ENCODE measurements at regions not wholly inside any gene's neighbourhood (a gene's known extent, or its start where the extent isn't known, plus 50 kb on each side); places are given as distances from the start of the nearest gene placed in this dataset.
A peak's percentile ranks its signal among the peaks of the same experiment; 100 is the strongest.

DNA sequence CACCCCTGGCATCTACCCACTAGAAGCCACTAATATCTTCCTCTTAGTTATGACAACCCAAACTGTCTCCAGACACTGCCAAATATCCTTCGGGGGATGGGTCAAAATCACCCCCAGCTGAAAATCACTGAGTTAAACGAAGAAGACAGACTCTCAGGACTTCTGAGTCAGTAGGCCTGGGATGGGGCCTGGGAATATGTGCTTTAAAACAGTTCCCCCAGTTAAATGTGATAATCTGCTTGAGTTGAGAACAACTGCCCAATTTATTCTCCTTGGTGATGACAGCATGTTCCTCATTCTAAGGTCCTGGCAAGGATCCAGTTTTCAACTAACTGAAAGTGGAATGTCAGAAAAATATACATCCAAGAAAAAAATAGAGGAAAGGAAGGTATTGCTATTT is 52.4 kb downstream of the CBLL2 start:
- no peak for DNase-seq (ENCODE audit: low spot score)

GRCh38 chrX:22329783-22330182 is 57.1 kb downstream of the CBLL2 start:
- no peak for DNase-seq (ENCODE audit: low spot score)

DNA sequence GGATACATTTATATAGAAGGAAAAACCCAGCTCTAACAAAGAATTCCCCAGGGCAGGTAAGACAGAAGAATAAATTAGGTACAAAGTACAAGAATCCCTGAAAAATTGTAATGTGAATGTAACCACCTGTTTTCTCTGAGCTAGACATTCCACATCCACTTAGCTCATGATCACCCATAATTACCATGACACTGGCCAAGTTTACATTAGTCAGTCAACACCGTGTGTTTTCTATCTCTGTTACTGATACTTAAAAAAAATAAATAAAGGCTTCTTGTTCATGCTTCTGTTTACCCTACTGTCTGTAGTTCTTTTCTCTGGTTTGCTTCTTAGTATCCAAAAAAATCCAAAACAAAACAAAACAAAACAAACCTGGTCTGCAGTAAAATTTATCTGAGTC is 66.0 kb downstream of the CBLL2 start:
- peak; percentile 6 for DNase-seq (ENCODE audit: low spot score)

DNA sequence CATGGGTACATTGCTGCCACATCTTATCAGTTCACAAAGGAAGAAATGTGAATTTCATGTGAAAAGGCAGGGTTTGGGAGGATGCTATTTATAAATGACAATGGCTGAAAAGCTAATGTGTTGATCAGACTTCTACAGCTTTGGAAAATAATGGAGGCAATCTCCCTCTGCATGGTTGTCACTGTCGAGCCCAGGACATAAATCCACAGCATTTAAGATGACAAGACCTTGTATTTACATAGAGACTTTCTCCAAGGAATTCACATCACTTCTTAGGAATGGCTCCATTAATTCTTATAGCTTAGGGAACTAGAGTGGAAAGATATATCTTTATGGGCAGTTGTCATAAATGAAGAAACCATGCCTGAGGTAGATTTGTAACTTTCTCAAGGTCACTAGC is 66.7 kb downstream of the CBLL2 start:
- no peak for DNase-seq (ENCODE audit: low spot score)

DNA sequence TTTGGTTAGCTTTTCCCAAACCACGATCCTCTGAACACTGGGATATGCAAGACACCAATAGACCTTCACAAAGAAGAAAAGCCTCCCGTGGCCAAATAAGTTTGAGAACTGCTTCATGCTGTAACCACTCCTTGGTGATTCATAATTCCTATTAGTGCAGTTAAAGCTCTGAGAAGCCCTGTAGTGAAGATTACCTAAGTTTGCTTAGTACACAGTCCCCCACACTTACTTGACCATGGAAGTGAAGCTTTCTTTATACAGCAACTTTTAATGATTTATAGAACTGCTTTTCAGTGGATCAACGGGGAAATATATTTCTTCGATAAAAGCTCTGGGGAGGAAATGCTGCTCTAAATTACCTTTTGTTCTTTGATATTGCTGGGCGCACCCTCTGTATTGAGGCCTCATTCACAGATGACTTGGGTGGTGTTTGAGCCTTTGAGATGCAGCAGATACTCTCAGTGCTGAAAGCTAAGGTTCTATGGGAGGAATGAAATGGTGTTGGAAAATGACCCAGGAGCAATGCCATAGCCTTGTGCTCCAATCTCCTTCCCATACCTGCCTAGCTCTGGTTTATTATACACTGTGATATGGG is 67.4 kb downstream of the CBLL2 start:
- DNase-seq (ENCODE audit: low spot score) = no peak

DNA sequence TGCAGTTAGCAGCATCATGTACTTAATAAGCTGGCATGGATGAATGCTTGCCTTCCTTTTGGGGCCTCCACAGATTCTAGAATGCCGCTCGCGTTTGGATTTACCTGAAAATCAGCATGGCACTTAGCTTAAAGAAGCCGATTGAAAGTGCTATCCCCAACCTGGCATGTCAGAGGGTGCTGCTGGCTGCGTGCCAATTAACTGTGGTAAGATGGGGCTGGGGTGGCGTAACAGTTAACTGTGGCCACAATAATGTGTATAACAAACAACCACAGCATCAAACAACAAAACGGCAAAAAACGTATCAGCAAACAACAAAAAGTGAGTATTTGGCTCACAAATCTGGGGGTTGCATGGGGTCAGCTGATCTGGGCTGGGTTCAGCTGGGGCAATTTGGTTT is 70.5 kb downstream of the CBLL2 start:
- no peak for DNase-seq (ENCODE audit: low spot score)

DNA sequence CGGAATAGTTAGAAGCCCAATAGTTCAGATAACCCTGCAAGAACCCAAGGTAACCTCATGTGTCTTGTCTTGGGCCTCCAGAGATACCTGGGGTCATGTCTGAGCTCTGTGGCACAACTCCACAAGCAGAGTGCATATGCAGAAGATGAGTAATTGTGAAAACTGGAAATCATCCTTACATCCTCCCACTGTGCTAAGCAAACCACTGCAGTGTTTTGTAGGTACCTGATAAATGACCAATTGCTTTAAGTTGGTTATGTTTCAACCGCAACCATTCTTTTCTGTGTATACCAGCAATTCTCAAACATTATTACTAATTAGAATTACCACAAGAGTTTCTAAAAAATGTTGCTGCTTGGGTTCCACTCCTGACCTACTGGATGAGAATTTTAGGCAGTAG is 73.2 kb downstream of the CBLL2 start:
- DNase-seq (ENCODE audit: low spot score) = no peak

DNA sequence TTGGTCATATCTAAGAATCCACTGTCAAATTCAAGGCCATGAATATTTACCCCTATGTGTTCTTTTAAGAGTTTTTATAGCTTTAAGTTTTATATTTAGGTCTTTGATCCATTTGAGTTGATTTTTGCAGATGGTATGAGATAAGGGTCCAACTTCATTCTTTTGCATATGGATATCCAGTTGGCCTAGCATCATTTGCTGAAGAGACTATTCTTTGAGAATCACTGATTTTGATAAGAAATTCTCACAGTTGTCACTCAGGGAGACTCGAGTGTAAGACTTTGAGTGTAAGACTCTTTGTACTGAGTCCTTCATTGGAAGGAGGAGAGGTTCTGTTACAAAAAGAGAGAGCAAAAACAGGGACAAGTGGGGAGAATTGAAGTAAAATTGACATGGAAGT is 74.8 kb downstream of the CBLL2 start:
- no peak for DNase-seq (ENCODE audit: low spot score)

DNA sequence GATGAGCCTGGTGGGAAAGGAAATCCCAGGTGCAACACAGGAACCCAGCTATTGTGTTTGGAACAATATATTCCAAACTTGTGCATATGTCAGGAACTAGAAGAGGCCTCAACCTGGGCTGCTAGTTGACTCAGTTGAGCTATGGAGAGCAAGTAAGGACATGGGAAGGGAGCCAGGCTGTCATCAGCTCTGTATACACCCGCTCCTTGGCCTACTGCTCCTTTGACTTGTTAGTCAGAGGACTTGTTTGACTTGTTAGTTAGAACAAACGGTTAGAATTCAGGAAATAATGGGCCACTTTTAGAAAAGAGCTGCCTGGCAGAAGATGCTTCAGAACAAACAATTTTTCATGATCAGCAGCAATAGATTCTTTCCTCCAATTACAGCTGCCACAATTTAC is 76.4 kb downstream of the CBLL2 start:
- no peak for DNase-seq (ENCODE audit: low spot score)

DNA sequence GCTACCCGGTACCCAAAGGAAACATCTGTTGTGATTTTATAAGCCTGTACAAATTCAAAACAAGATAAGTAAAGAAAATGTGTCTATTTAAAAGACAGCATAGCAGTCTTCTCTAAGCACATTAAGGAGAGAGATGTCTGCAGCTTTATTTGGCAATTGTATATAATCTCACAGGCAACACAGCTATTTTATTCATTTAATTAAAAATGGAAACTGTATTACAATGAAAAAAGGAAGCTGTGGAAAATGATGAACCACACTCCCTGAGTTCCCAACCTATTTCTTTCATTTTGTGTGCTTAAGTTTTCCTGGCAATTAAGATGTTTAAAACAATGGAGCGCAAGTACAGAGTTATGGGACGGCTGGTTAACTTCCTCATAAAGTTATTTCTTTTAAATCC is 78.4 kb downstream of the CBLL2 start:
- DNase-seq (ENCODE audit: low spot score) = no peak

DNA sequence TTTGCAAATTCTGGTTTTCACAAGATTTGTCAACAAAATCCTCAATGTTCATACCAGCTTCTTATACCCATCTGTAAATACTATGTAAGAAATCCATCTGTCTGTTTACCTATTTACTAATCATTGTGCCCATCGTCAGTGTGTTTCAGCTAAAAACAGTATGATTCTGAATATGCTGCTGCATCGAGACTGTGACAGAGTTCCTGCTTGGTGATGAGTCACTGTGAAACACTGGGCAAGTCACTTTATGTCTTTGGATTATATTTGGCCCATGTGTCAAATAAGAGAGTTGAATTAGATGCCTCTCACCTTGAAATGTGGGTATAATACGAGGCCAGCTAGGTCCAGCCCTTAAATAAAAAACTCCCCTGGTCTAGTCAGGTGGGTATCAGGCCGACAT is 79.3 kb downstream of the CBLL2 start:
- peak; percentile 30 for DNase-seq (ENCODE audit: low spot score)

DNA sequence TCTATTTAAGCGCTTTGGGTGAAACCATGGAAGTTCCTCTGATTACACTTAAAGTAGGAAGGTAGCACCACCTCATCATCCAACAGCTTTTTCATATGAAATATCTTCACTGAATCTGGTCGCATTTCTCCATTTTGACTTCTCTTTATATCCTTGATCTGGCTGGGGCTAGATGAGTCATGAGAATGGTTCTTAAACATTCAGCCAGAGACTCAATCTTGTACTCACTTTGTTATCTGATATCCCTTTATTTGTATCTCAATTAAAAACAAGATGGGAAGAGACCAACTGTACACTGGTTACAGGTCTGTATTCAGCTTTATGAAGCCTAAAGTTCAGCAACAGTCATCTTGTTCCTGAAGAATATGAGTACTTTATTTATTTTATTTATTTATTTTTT is 84.9 kb downstream of the CBLL2 start:
- no peak for DNase-seq (ENCODE audit: low spot score)

GRCh38 chrX:22360129-22360528 is 87.4 kb downstream of the CBLL2 start:
- DNase-seq (ENCODE audit: low spot score) = no peak

GRCh38 chrX:22365460-22365859 is 92.7 kb downstream of the CBLL2 start:
- DNase-seq (ENCODE audit: low spot score) = peak; percentile 90

- DNase-seq (ENCODE audit: low spot score) = no peak
Measured at GRCh38 chrX:22366166-22366702, 93.5 kb downstream of the CBLL2 start.

- DNase-seq (ENCODE audit: low spot score) = no peak
Measured at GRCh38 chrX:22366906-22367305, 94.2 kb downstream of the CBLL2 start.

- no peak for DNase-seq (ENCODE audit: low spot score)
Measured at GRCh38 chrX:22373094-22373493, 100.4 kb downstream of the CBLL2 start.

DNA sequence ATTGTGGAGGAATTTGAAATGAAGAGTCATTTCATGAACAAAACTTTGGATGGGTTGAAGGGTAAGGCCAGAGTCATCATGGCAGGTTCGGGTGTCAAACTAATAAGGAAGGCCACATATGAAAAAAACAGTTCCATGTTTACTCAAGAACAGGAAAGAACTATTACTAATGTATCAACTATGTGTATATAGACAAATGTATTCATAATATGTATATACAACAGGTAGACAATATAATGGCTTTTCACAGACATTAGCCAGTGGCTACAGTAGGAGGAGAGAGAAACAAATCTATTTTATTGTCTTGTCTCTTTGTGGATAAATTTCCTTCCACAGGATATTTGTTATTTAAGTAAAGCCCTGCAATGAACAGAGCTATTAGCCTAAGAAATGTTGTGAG is 101.1 kb downstream of the CBLL2 start:
- DNase-seq (ENCODE audit: low spot score) = no peak

GRCh38 chrX:22376369-22376768 is 103.7 kb downstream of the CBLL2 start:
- DNase-seq (ENCODE audit: low spot score) = no peak

- no peak for DNase-seq (ENCODE audit: low spot score)
Measured at GRCh38 chrX:22378296-22378695, 105.6 kb downstream of the CBLL2 start.

- DNase-seq (ENCODE audit: low spot score) = no peak
Measured at GRCh38 chrX:22383988-22384387, 111.3 kb downstream of the CBLL2 start.

GRCh38 chrX:22389556-22390179 is 117.0 kb downstream of the CBLL2 start:
- peak; percentile 61 for DNase-seq (ENCODE audit: low spot score)

- DNase-seq (ENCODE audit: low spot score) = no peak
Measured at GRCh38 chrX:22392133-22392948, 119.6 kb downstream of the CBLL2 start.

Data from kidney tubule cell (primary cell).